ENCODE measurements at regions not wholly inside any gene's neighbourhood (a gene's known extent, or its start where the extent isn't known, plus 50 kb on each side); places are given as distances from the start of the nearest gene placed in this dataset.

DNA sequence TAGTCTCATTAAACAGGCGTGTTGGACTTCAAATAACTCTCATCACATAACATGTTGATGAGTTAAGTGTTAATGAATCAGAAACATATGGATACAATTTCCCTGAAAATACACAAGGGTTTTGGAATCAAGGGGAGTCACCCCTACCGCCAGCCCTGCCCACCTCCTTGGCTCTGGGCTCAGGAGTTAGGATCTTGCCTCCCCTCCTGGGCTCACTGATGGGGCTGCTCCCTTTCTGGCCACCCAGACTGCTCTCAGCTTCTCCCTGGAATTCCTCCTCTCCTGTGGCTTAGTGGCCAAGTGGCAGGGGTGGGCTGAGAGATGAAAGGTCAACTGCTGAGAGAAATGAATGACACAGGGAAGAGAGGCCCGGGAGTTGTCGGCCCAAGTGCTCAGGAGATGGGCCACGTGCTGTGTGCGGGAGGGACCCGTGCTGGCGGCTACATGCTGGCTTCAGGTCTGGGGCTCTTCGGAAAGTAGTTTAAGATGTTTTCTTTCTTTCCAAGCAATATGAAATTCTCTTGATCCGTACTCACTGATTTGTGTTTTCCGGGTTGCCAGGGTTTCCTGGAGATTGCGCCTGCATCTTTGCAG is 55.8 kb upstream of the TNP1 start:
- no peak overlapping the region for H3K4me3 ChIP-seq (ENCODE audit: low read depth, low read length)
- TF ChIP-seq, protein P1, sequence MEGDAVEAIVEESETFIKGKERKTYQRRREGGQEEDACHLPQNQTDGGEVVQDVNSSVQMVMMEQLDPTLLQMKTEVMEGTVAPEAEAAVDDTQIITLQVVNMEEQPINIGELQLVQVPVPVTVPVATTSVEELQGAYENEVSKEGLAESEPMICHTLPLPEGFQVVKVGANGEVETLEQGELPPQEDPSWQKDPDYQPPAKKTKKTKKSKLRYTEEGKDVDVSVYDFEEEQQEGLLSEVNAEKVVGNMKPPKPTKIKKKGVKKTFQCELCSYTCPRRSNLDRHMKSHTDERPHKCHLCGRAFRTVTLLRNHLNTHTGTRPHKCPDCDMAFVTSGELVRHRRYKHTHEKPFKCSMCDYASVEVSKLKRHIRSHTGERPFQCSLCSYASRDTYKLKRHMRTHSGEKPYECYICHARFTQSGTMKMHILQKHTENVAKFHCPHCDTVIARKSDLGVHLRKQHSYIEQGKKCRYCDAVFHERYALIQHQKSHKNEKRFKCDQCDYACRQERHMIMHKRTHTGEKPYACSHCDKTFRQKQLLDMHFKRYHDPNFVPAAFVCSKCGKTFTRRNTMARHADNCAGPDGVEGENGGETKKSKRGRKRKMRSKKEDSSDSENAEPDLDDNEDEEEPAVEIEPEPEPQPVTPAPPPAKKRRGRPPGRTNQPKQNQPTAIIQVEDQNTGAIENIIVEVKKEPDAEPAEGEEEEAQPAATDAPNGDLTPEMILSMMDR (IDR thresholded peaks at IDR 0.05; ENCODE audit: low read depth, low read length), result no peak

DNA sequence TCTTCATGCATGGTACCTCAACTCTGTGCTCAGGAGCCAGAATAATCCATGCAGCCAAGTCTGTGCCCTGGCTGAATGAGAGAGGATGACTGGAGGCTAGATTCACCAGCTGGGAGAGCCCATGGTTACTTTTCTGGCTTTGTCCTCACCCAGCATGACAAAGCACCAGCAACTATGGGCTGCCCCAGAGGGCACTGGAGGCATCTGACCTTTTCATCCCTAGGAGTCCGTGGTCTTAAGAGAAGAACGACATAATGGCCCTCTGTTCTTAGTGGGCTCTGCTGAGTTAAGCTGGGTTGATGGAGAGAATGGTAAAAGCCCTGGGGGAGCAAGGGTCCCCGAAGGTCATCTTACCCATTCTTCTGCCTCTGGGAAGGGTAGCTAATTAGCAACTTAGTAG is 54.6 kb upstream of the TNP1 start:
- H3K4me3 ChIP-seq (ENCODE audit: low read depth, low read length), result no peak overlapping the region
- TF ChIP-seq, protein P1 (IDR thresholded peaks at IDR 0.05; ENCODE audit: low read depth, low read length), result no peak

DNA sequence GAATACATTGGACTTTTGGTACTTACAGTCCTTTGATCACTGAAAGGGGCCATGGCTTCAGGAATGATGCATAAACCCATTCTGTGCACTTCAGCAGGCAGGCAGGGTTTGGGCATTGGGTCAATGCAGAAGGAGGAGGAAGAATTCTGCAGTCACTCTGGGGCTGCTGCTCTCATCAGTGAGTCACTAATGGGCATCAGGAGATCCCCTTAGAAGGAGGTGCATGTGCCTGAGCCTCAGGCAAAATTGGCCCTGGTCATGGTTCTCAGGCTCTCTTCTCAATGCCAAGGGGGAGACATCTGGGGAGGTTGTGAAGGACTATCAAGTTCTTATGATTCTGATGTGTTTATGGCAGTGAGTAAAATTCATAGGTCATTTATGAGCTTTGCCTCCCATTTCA is 52.0 kb upstream of the TNP1 start:
- H3K4me3 ChIP-seq (ENCODE audit: low read depth, low read length), result no peak overlapping the region
- TF ChIP-seq, protein P1 (IDR thresholded peaks at IDR 0.05; ENCODE audit: low read depth, low read length), result no peak

DNA sequence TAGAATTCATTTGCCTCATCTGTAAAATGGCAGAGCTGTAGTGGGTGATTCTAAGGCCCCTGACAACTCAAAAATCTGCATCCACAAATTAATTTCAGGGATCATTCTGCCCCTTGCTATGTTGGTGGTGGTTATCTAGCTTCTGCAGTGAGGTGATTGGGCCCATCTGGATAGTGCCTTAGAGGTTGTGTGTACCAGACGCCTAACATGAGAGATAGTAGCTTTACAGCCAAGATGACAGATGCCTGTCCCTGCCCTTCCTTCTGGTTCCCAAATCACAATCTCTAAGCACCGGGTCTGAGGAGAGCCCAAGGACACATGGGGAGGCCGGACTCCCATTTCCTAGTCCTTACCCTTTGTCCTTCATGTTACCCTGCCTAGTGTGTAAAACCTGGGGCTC is 51.1 kb upstream of the TNP1 start:
- H3K4me3 ChIP-seq (ENCODE audit: low read depth, low read length), result no peak overlapping the region
- TF ChIP-seq, protein P1 (IDR thresholded peaks at IDR 0.05; ENCODE audit: low read depth, low read length), result no peak

DNA sequence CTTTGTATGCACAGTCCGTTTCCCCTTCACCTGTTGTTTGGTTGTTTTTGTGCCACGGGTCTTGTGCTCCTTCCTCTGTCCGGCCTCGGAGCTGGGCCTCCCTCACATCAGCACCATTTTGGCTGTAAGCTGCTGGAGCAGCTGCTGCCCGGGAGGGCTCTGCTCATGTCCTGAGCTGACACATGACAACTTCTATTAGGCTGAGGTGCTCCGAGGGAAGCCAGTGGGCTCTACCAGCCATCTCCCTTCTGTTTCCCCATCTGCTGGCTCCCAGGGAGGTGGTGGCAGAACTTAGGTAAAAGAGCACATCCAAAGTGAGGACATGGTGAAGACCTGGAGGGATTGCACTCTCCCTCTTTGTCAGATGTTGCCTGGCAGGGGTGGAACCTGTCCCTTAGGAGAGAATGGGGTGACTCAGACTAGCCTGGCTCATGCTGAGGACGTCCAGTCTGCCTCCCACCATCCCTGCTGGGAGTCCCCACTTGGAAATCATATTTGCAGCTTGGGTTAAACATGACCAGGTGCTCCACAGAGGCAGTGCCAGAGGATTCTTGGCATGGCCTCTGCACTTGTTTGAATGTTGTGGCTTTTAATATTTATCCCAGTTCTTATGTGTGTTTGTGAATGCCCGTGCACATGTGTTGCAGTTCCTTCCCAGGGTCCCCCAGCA is 49.8 kb upstream of the TNP1 start:
- TF ChIP-seq, protein P1 (IDR thresholded peaks at IDR 0.05; ENCODE audit: low read depth, low read length), result no peak
- H3K4me3 ChIP-seq (ENCODE audit: low read depth, low read length), result no peak overlapping the region

Data from WI38 (cell line).